ENCODE measurements at regions not wholly inside any gene's neighbourhood (a gene's known extent, or its start where the extent isn't known, plus 50 kb on each side); places are given as distances from the start of the nearest gene placed in this dataset.

DNA sequence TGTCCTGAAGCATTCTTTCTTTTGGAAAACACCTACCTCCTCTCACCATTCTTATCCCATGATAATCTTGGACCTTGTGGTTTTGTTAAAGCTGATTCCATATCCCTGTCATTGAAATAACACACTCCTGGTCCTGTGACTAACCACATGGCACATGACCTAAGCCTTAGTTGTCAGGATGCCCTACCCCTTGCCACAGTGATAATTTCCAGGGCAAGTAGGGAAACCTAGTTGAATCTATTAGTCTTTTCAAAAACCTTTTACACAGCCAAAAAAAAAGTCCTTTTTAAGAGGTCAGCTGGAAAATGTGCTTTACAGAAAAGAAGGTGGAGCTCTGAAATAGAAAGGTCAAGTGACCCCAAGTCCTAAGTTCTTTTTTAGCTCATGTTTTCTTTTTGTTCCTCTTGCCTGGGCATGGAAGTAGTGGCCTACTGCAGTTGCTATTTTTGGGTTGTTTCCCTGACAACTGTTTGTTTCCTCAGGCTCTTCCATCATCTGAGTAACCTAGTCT lies 608.4 kb downstream of the LRFN5 start:
- no peak overlapping the region for H3K27ac ChIP-seq (ENCODE audit: extremely low read depth, low read depth, low read length)

DNA sequence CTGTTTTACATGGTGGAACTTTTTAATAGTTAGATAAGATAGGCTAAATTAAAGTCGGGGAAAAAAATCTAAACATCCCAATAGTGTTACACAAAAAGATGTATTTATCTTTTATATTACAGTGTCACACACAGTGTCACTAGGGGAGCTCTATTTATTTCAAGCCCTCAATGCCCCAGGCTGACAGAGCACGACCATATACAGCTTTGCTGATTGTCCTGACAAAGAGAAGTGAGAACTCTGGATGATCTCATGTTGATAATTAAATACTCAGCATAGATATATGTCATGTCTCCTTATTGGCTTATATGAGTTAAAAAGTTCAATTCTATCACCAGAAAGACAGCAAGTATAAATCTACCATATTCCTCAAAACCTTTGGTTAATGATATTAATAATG lies 594.3 kb downstream of the LRFN5 start:
- Histone ChIP-seq H3K4me1 (ENCODE audit: control insufficient read depth, insufficient read depth, low read length) (no peaks in the 10 kb centered on the region), H3K36me3 (ENCODE audit: control insufficient read depth in 2 of 2, insufficient read depth in 1 of 2, low read length in 2 of 2) (no peaks in the 10 kb centered on the region), H3K9me3 (ENCODE audit: control insufficient read depth, insufficient read depth, low read depth, low read length) (no peaks in the 10 kb centered on the region), H3K4me3 (ENCODE audit: low read depth, low read length) (no peak overlapping the region), H3K27ac (ENCODE audit: extremely low read depth, low read depth, low read length) (no peak overlapping the region)
- ChIA-PET CTCF (no interaction called here), POLR2A (no interaction called here)
- TF ChIP-seq ZNF10 (tag by site-specific recombination; IDR thresholded peaks at IDR 0.05) (no peak), PRDM2 (tag by site-specific recombination; IDR thresholded peaks at IDR 0.05; ENCODE audit: borderline replicate concordance) (no peak), SETDB1 (IDR thresholded peaks at IDR 0.05; ENCODE audit: insufficient read length, low read length) (no peak), TRIM28 (IDR thresholded peaks at IDR 0.05; ENCODE audit: borderline replicate concordance, low read length) (no peak), ZNF174 (tag by site-specific recombination; IDR thresholded peaks at IDR 0.05) (no peak), SCRT2 (tag by site-specific recombination; IDR thresholded peaks at IDR 0.05) (no peak)

More for the DNA sequence above, 608.4 kb downstream of the LRFN5 start:
- ChIA-PET POLR2A (no interaction called here), CTCF (no interaction called here)
- H3K4me3 ChIP-seq (ENCODE audit: low read depth, low read length), result no peak overlapping the region
- H3K36me3 ChIP-seq (ENCODE audit: control insufficient read depth in 2 of 2, insufficient read depth in 1 of 2, low read length in 2 of 2), result no peaks in the 10 kb centered on the region
- no peaks in the 10 kb centered on the region for H3K4me1 ChIP-seq (ENCODE audit: control insufficient read depth, insufficient read depth, low read length)
- no peak for TF ChIP-seq ZNF133 (tag by site-specific recombination; IDR thresholded peaks at IDR 0.05)
- TF ChIP-seq ZNF26 (tag by site-specific recombination; IDR thresholded peaks at IDR 0.05), result no peak
- TF ChIP-seq ZBTB8A (tag by site-specific recombination; IDR thresholded peaks at IDR 0.05), result no peak
- TF ChIP-seq ZNF501 (tag by site-specific recombination; IDR thresholded peaks at IDR 0.05), result no peak
- no peak for TF ChIP-seq REST (tag by site-specific recombination; IDR thresholded peaks at IDR 0.05)
- TF ChIP-seq ZBTB10 (tag by site-specific recombination; IDR thresholded peaks at IDR 0.05), result no peak
- TF ChIP-seq ZFP37 (tag by site-specific recombination; IDR thresholded peaks at IDR 0.05), result no peak
- TF ChIP-seq HOXA7 (CRISPR knock-in tag; IDR thresholded peaks at IDR 0.05; ENCODE audit: borderline replicate concordance), result no peak
- TF ChIP-seq ZFP69B (tag by site-specific recombination; IDR thresholded peaks at IDR 0.05), result no peak
- no peak for TF ChIP-seq ZNF558 (tag by site-specific recombination; IDR thresholded peaks at IDR 0.05)
- no peak for TF ChIP-seq ZNF132 (tag by site-specific recombination; IDR thresholded peaks at IDR 0.05; ENCODE audit: borderline replicate concordance)
- TF ChIP-seq ZNF19 (tag by site-specific recombination; IDR thresholded peaks at IDR 0.05; ENCODE audit: low read depth), result no peak
- TF ChIP-seq ZNF621 (tag by site-specific recombination; IDR thresholded peaks at IDR 0.05), result no peak
- no peaks in the 10 kb centered on the region for H3K9me3 ChIP-seq (ENCODE audit: control insufficient read depth, insufficient read depth, low read depth, low read length)

All from HEK293 (cell line).